ENCODE measurements at regions not wholly inside any gene's neighbourhood (a gene's known extent, or its start where the extent isn't known, plus 50 kb on each side); places are given as distances from the start of the nearest gene placed in this dataset.

GRCh38 chr9:73665253-73665652 is 513.6 kb downstream of the ANXA1 start:
- no peak for DNase-seq

DNA sequence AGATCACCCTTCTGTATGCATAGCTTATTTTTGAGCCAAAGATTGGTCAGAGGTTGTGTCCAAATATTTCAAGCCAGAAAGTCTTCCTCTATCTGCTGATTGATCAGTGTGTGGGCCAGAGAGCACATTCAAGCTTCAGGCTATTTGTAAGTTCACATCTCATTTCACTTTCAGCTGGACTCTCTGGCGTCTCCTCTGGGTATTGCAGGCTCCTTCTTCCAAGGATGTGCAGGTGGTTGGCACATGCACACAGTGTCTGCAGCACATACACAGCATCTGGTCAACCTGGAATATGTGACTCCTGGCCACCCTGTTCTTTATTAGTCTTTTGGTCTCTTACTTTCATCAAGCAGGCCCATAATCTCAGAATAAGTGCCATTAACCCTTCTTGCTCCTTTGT is 516.1 kb downstream of the ANXA1 start:
- peak; percentile 27 for DNase-seq

GRCh38 chr9:73680831-73681230 is 529.2 kb downstream of the ANXA1 start:
- DNase-seq = no peak

DNA sequence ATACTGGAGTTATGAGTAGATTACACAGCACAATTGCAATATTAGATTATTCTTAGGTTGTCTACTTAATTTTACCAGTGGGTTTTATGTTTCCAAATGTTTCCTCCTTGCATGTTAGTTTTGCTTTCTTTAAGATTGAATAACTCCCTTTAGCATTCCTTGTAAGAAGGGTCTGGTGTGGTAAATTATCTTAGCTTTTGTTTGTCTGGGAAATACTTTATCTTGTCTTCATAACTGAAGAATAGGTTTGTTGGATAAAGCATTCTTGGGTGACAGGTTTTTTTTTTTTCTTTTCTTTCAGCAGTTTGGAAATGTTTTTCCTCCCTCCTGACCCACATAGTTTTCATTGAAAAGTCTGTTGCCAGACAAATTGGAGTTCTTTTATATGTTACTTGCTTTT is 531.1 kb downstream of the ANXA1 start:
- DNase-seq = no peak

GRCh38 chr9:73683862-73684591 is 532.4 kb downstream of the ANXA1 start:
- DNase-seq = no peak

GRCh38 chr9:73684601-73685000 is 532.9 kb downstream of the ANXA1 start:
- no peak for DNase-seq

GRCh38 chr9:73685786-73686185 is 534.1 kb downstream of the ANXA1 start:
- DNase-seq = no peak

DNA sequence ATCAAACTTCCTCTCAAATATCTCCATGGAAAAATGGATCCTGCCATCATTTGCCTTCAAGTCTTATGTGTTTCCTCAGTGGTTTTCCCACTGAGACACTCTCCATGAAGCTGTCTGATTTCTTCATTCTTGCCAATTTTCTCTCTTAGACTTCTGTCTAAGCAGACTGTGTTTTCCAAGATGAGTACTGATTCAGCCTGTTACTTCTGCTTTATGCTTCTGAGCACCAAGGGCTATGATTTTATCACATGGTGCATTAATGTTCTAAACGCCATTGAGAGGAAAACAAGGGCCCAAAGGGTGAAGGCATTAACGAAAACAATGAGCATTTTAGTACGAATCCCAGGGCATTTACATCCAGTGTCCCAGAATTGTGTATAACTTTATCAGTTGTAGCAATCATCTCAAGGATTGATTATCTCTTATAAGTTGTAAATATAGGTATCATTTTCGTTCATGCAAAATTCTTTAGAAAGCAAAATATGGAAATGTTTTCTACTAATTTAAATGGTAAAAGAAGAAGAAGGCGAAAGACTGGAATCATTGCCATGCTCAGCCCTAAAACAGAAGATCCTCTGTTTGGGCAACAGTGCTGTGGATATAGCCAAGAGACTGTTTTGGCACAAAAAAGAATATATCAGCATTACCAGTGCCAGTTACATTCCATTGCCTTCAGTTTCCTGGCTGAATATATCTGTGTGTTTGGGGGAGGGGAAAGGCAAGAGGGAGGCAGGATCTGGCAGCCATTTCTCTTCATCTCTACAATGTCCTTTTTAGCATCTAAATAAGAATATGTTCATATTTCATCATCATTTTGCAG is 537.6 kb downstream of the ANXA1 start:
- DNase-seq = no peak

DNA sequence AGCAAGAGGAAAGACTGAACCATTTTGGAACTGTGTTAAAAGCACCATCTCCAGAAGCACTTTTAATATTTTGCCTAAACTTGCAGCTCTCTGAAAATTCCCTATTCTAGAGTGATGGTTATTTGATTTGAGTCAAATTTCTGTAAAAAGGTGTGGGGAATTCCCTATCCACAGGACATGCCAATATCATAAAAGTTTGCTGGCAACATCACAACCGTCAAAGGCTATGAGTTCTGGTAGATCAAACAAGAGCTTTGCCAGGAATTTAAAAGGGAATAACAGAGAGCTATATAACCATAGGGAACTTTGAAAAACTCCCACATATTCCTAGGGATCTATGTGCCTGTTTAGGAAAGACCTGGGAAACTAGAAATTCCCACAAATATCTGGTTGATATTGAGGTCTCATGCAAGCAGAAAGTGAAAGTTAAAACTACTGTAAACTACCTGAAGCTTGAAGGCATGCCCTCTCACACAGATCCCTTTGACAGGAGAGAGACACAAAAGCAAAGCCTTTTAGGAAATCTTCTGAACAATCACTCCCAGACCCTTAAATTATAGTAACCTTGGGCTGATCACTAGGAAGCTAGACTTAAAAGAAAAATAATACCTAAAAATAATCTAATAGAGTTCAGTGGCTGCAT is 549.9 kb downstream of the ANXA1 start:
- DNase-seq = no peak

GRCh38 chr9:73714294-73714693 is 562.6 kb downstream of the ANXA1 start:
- DNase-seq = no peak

DNA sequence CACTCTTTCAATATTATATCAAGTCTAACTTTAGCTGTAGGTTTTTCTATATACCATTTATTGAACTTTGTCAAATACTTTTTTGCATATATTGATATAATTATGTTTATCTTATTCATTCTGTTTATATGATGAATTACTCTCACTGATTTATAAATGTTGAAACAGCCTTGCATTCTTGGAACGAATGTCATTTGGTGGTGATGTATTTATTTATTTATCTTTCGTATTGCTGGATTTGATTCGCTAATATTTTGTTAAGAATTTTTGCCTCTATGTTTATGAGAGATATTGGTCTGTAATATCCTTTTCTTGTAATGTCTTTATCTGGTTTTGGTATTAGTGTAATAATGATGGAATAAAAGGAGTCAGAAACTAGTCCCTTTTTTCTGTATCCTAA is 563.9 kb downstream of the ANXA1 start:
- DNase-seq = no peak

GRCh38 chr9:73719660-73720059 is 568.0 kb downstream of the ANXA1 start:
- DNase-seq = peak; percentile 1

DNA sequence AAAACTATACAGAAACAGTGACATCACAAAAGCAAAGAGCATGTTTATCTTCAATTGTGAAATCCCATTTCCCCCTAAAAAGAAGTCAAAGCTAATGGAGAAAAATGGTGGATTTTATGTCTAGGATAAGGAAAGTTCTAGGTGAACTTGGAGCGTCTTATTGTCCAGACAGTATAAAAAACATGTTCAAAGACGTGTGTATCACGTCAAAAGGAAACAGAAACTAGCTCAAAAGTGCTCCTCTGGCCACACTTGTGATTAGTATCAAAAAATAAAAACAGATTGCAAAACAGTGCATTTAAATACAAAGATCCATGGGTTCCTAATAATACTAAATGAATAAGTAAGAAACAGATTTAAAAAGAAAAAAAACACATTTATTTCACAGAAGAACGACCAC is 568.9 kb downstream of the ANXA1 start:
- DNase-seq = no peak

DNA sequence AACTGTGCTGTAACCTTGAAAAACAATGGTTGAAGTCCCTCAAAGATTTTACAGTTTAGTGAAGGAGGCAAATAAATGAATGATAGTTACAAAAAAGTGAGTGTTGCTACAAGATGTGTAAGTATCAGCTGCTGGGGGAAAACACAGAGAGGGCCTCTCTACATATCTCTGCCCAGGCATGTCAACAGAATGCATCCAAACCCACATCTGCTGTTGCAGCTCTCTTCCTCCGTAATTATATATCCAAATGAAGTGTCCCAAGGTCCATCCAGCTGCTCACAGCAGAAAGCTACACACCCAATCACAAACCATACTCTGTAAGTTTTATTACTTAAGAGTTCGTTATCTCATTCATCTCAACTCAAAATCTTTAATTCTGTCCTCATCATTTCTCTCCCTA is 584.6 kb downstream of the ANXA1 start:
- DNase-seq = no peak

DNA sequence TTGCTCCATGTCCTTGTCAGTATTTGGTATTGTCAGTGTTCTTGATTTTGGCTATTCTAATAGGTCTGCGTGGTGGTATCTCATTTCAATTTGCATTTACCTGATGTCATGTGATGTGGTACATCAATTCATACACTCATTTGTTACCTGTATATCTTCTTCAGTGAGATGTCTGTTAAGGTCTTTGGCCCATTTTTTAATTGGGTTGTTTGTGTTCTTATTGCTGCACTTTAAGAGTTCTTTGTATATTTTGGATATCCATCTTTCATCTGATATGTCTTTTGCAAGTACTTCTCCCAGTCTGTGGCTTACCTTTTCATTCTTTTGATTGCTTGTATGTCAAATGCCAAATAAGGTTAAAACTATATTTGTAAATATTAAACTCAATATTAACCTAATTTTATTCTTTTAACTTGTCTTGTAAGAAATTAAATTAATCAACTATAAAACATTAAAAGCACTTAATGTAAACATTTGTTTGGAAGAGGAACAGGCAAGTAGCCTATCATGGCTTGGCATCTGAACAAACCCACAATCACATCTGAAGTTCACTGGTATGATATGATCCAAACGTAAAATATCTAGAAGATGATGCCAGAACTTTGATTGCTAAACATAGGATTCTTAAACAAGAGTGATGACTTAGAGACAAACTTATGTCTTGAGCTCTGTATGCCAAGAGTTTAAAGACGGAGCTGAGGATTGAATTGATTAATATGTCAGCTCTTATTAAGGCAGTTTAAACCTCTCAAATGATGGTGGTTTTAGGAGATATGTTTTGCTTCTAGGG is 587.3 kb downstream of the ANXA1 start:
- DNase-seq = no peak

DNA sequence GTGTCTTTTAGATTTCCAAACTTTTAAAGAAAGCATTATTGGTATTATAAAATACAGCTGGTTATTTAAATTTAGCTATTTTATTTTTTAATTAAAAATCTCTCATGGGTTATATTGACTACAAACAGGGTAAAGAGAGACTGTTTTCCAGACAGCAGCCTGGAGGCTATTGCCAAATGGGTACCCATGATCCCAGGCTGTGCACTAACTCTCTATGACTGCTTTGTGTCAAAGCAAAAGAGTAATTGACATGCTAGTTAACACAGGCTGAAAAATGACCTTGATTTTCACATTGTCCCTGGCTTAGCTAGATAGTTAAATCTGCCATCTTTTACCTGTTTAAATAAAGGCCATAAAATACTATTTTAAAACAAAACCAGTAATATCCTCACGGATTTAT is 589.7 kb downstream of the ANXA1 start:
- DNase-seq = no peak

GRCh38 chr9:73742412-73742811 is 590.7 kb downstream of the ANXA1 start:
- DNase-seq = no peak

DNA sequence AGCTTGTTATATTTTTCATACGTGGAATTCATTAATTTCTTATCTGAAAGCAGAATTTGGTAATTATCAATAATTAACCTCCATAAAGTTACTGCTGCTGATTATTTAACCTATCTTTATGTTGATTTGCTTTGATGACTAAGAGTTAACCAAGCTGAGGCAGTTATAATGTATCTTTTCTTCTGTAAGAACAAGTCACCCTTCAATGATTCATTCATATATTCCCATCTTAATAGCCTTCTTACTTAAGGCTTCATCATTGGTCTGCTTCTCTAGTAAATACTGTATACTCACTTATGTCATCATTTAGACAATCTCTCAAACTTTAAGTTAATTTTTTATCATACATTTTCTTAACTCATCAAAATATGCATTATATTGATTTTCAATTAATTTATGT is 592.2 kb downstream of the ANXA1 start:
- no peak for DNase-seq

- no peak for DNase-seq
Measured at GRCh38 chr9:73745598-73745997, 593.9 kb downstream of the ANXA1 start.

- DNase-seq = no peak
Measured at GRCh38 chr9:73753171-73753570, 601.5 kb downstream of the ANXA1 start.

GRCh38 chr9:73761905-73762304 is 610.2 kb downstream of the ANXA1 start:
- DNase-seq = no peak

DNA sequence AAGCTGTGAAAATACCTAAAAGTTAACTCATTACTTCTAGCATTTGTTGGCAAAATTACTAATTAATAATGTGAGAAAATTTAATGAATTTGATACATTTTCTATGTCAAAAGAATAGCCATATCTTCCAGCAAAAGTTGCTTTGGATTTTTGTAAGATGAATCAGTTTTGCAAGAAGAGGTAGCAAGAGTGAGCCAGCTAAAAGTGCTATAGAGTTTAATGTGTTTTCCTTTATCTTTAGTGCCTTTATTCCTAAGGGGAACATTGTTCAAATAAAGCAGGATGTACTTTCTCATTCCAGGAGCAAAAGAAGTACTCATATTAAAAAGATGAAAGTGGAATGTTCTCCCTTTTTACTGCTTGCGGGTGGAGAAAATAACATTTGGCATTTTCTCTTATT is 622.2 kb downstream of the ANXA1 start:
- DNase-seq = no peak

DNA sequence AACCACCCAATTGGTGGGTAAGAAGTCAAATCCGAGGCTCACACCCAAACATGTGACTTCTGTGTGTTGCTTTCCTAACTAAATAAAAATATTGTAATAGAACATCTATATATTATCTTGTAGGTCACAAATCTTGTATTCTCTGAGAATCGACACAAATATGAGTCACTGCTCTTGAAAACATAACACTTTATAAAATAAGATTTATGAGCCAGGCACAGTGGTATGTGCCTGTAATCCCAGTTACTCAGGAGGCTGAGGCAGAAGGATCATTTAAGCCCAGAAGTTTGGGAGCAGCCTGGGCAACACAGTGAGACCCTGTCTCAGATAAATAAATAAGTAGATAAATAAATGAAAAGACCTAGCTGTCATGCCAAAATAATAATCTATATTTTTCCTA is 624.1 kb downstream of the ANXA1 start:
- DNase-seq = no peak
